Keratinocyte (primary cell): ENCODE measurements at regions not wholly inside any gene's neighbourhood (a gene's known extent, or its start where the extent isn't known, plus 50 kb on each side); places are given as distances from the start of the nearest gene placed in this dataset.

ENCODE experiments used
- DNase-seq: peaks from one replicate; pipeline ENCODE4 v3.0.0-alpha.2; 2011; ENCODE audit warnings: low read depth, missing footprints, low spot score
- FAIRE-seq: peaks from 2 replicates; lab custom pipeline; 2011; peaks lifted over from hg19 to GRCh38; lab: Jason Lieb, UNC
- H2AFZ ChIP-seq: 2 replicates; pipeline ENCODE4 v1.6.0; 2012; ENCODE audit warnings: low read length, control low read depth, inconsistent platforms; ENCODE audit not compliant: control insufficient read depth
- H3K27ac ChIP-seq: 2 replicates; pipeline ENCODE4 v1.5.1; 2011; ENCODE audit warnings: low read length; ENCODE audit not compliant: control insufficient read depth, insufficient read depth
- H3K27me3 ChIP-seq: 3 replicates; pipeline ENCODE4 v1.6.0; 2011; ENCODE audit warnings: low read length; ENCODE audit not compliant: control insufficient read depth, insufficient read depth; ENCODE audit errors: extremely low read depth
- H3K36me3 ChIP-seq, 2 experiments: 2 replicates in 1 of 2; 3 replicates in 1 of 2; pipeline ENCODE4 v1.5.1; 2011; ENCODE audit warnings: low read length in 2 of 2, mild to moderate bottlenecking in 1 of 2; ENCODE audit not compliant: control insufficient read depth in 2 of 2, insufficient read depth in 2 of 2; ENCODE audit errors: extremely low read depth in 1 of 2
- H3K4me1 ChIP-seq: 3 replicates; pipeline ENCODE4 v1.5.1; 2011; ENCODE audit warnings: low read length; ENCODE audit not compliant: control insufficient read depth, insufficient read depth; ENCODE audit errors: extremely low read depth
- H3K4me2 ChIP-seq: 3 replicates; pipeline ENCODE4 v1.6.0; 2011; ENCODE audit warnings: low read depth, low read length; ENCODE audit not compliant: control insufficient read depth, insufficient read depth; ENCODE audit errors: extremely low read depth
- H3K4me3 ChIP-seq, 3 experiments: fragments of 200-600 bp in 1 of 3; sonication (generic) in 1 of 3; 2 replicates in 2 of 3; 3 replicates in 1 of 3; pipeline ENCODE4 v1.5.1; 2011 to 2016; ENCODE audit warnings: low read length in 3 of 3, mild to moderate bottlenecking in 3 of 3, control low read depth in 2 of 3, inconsistent platforms in 1 of 3, low read depth in 1 of 3, mixed read lengths in 1 of 3, mixed run types in 1 of 3, moderate library complexity in 1 of 3; ENCODE audit not compliant: control insufficient read depth in 2 of 3, insufficient read depth in 2 of 3; ENCODE audit errors: extremely low read depth in 1 of 3
- H3K79me2 ChIP-seq: 2 replicates; pipeline ENCODE4 v1.6.0; 2012; ENCODE audit warnings: low read length; ENCODE audit not compliant: control insufficient read depth, insufficient read depth
- H3K9ac ChIP-seq: 3 replicates; pipeline ENCODE4 v1.6.0; 2011; ENCODE audit warnings: low read length; ENCODE audit not compliant: control insufficient read depth, insufficient read depth; ENCODE audit errors: extremely low read depth
- H3K9me1 ChIP-seq: 3 replicates; pipeline ENCODE4 v1.6.0; 2011; ENCODE audit warnings: low read length; ENCODE audit not compliant: control insufficient read depth, insufficient read depth; ENCODE audit errors: extremely low read depth
- H3K9me3 ChIP-seq: 2 replicates; pipeline ENCODE4 v1.5.1; 2012; ENCODE audit warnings: low read depth, low read length; ENCODE audit not compliant: control insufficient read depth
- H4K20me1 ChIP-seq: 3 replicates; pipeline ENCODE4 v1.6.0; 2011; ENCODE audit warnings: low read length; ENCODE audit not compliant: control insufficient read depth, insufficient read depth; ENCODE audit errors: extremely low read depth
- CTCF ChIP-seq, 3 experiments: IDR thresholded peaks in 1 of 3; conservative IDR thresholded peaks in 1 of 3; optimal IDR thresholded peaks in 1 of 3; 2 replicates in 2 of 3; 3 replicates in 1 of 3; pipeline versions ENCODE3 to v1.5.1; 2011; ENCODE audit warnings: low read length in 3 of 3, mild to moderate bottlenecking in 3 of 3, moderate library complexity in 2 of 3, control low read depth in 1 of 3, inconsistent platforms in 1 of 3; ENCODE audit not compliant: insufficient read depth in 2 of 3; ENCODE audit errors: extremely low read depth in 1 of 3
- EZH2 ChIP-seq: IDR thresholded peaks from one replicate; pipeline ENCODE4 v1.6.1; 2012; ENCODE audit warnings: inconsistent platforms, mild to moderate bottlenecking, low read length, moderate library complexity
- dilution Hi-C: fragments of 300-500 bp; cut with MboI; formaldehyde crosslinking; loops from one replicate; pipeline ENCODE4 v1.7.0; 2020; ENCODE audit warnings: low sequenced_read_pairs; ENCODE audit not compliant: extremely low pct_ligation_motif_present

GRCh38 chr11:33549483-33549882, 151.1 kb downstream of the C11orf91 start:
- Histone ChIP-seq H3K4me3 (no peak overlapping the region), H3K4me1 (peaks cover 14% of the 10 kb centered on the region), H3K9me1 (peaks cover 2% of the 10 kb centered on the region), H3K4me2 (no peak overlapping the region), H3K27me3 (no peaks in the 10 kb centered on the region), H3K9me3 (no peaks in the 10 kb centered on the region), H4K20me1 (no peaks in the 10 kb centered on the region), H3K9ac (no peak overlapping the region), H3K27ac (no peak overlapping the region), H2AFZ (no peak overlapping the region), H3K79me2 (no peaks in the 10 kb centered on the region), H3K36me3 (no peaks in the 10 kb centered on the region)
- FAIRE-seq = no peak
- TF ChIP-seq EZH2 (no peak), CTCF (optimal IDR thresholded peaks at IDR 0.05 in 1 of 3, IDR thresholded peaks at IDR 0.05 in 1 of 3, conservative IDR thresholded peaks at IDR 0.05 in 1 of 3; ENCODE audit: extremely low read depth in 1 of 3, insufficient read depth in 2 of 3, low read length in 3 of 3) (no peak)
- no peak for DNase-seq
- dilution Hi-C loops = no loop called here

GRCh38 chr11:33545931-33546330, 154.7 kb downstream of the C11orf91 start:
- no peaks in the 10 kb centered on the region for H3K9me3 ChIP-seq
- TF ChIP-seq EZH2 (no peak), CTCF (optimal IDR thresholded peaks at IDR 0.05 in 1 of 3, IDR thresholded peaks at IDR 0.05 in 1 of 3, conservative IDR thresholded peaks at IDR 0.05 in 1 of 3; ENCODE audit: extremely low read depth in 1 of 3, insufficient read depth in 2 of 3, low read length in 3 of 3) (no peak)
- no peak overlapping the region for H2AFZ ChIP-seq
- peaks cover 2% of the 10 kb centered on the region for H3K9me1 ChIP-seq
- dilution Hi-C loops = no loop called here
- no peaks in the 10 kb centered on the region for H3K36me3 ChIP-seq
- no peaks in the 10 kb centered on the region for H4K20me1 ChIP-seq
- no peaks in the 10 kb centered on the region for H3K79me2 ChIP-seq
- H3K4me2 ChIP-seq = no peak overlapping the region
- DNase-seq = no peak
- no peak overlapping the region for H3K27ac ChIP-seq
- no peak overlapping the region for H3K9ac ChIP-seq
- H3K27me3 ChIP-seq = no peaks in the 10 kb centered on the region
- H3K4me3 ChIP-seq = no peak overlapping the region
- no peak for FAIRE-seq
- H3K4me1 ChIP-seq = peaks cover 3% of the 10 kb centered on the region
